NCI-H128 (cell line): ENCODE measurements at regions not wholly inside any gene's neighbourhood (a gene's known extent, or its start where the extent isn't known, plus 50 kb on each side); places are given as distances from the start of the nearest gene placed in this dataset.
"Not testable (repeated sequence)": the region's sequence is repeated elsewhere in the genome, so short reads cannot be mapped to it uniquely, and the experiment has no call there.

Source experiments
- DNase-seq: peaks from one replicate; lab custom pipeline; 2025; ENCODE audit not compliant: unreplicated experiment; lab: John Stamatoyannopoulos, UW

DNA sequence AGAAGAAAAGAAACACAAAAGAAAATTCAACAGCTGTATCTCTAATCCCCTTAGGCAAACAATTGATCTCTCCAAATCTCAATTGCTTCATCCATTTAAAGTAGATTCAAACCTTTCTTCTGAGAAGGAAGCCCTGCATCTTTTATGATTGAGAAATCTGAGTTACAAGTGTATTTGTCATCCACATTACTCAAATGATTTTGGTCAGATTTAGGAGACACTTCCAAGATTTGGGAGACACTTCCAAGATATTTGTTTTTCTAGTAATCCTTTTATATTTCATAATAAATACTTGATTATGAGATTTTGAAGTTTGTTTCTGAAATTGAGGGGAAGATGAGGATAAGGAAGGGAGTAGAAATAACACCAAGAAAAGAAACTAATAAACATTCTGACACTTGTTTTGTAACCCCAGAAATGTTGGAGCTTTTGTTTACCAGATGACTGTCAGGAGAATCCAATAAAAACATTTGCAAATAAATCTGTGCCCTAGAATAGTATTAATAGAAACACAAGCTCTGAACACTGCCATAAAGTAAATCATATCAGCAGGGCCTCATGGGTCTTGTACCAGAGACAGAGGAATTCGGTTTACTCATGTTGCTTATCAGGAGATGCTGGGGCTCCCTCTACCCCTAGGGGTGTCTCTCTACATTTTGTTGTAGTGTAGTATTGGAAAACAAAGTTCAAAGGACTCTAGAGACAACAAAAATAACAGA lies 314.3 kb upstream of the NT5E start:
- DNase-seq = no peak

DNA sequence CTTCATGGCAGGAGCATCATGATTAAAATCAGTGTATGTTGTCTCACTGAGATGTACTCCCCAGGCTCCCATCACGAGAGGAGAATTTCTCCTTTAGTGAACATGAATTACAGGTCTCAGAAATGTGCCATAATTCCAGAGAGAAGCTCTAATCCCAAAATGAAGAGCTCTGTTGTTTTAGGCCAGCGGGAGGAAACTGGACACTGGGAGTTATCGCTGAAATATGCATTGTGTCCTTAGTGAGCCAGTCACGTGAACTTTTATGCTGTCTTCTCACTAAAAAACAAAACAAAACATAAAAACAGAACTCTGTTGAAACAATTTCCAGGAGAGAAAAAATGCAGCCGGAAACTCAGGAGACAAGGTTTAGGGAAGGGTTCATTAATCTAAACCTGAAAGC lies 315.7 kb upstream of the NT5E start:
- no peak for DNase-seq

DNA sequence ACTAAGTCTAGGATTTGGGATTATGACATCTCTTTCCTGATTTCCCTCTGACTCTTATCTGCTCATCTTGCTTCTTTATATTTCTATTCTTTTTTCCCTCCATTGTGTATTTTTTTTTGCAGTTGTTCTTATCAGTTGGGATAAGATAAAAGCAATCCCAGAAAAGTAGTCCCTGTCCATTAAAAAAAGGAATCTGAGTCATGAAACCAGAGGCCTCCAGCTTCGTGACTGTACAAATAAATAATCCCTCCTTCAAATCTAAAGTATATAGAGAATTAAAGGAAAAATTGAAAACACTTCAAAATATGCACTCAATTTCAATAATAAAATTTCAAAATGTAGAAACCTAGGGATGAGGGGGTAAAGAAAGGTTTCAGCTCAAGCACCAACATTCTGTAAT lies 317.8 kb upstream of the NT5E start:
- DNase-seq = no peak

DNA sequence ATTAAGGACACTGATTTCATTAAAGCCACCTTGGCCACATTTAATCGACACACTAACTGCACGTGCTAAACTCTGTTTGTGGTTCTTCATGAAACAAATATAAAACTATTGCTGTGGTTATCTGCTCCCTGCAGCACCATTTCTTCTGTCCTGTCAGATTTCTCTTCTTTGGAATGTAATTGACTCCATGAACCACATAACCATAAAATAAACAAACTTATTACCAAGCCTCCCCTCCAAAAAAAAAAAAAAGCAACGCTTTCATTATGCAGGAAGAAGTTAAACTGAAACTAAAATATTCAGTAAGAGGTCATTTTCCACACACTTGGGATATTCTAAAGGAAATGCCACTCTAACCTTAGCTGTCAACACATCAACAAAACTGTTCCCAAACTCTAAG lies 319.1 kb upstream of the NT5E start:
- no peak for DNase-seq

DNA sequence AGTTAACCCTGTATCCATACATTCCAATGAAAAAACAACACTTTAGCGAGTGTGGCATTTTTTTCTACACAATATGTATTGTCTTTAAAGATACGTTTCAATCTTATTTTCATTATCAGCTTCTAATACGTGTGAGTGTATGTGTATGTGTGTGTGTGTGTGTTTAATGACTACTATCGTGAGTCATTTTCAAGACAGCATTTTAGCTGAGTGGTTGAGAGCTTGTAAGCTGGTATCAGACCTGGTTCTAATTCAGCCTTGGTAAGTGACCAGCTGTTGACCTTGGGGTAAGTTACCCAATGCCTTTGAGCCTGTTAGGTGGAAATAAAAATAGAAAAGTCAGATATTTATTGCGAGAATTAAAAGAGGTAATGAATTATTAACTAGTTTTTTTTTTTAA lies 320.0 kb upstream of the NT5E start:
- DNase-seq = no peak

DNA sequence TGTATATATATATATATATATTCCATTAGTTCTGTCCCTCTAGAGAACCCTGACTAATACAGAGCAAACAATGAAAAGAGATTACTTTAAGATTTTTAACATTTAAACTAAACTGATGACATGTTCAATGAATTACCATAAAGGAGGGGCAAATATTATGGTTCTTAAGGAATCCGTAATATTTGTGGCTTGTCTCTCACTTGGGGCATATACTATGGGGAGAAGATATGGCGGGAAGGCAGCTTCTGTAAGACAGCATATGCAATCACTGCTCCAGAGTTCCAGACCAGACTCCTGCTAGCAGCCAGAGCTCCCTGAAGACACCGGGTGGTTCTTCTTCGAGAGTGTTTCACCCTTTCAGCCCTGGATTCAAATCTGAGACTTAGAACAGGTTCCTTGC lies 321.1 kb upstream of the NT5E start:
- no peak for DNase-seq

DNA sequence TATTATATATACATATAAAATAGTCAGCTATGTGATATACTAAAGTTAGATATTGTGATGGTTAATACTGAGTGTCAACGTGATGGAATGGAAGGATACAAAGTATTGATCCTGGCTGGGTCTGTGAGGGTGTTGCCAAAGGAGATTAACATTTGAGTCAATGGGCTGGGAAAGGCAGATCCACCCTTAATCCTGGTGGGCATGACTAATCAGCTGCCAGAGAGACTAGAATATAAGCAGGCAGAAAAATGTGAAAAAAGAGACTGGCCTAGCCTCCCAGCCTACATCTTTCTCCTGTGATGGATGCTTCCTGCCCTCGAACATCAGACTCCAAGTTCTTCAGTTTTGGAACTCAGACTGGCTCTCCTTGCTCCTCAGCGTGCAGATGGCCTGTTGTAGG lies 321.6 kb upstream of the NT5E start:
- DNase-seq = not testable (repeated sequence)

DNA sequence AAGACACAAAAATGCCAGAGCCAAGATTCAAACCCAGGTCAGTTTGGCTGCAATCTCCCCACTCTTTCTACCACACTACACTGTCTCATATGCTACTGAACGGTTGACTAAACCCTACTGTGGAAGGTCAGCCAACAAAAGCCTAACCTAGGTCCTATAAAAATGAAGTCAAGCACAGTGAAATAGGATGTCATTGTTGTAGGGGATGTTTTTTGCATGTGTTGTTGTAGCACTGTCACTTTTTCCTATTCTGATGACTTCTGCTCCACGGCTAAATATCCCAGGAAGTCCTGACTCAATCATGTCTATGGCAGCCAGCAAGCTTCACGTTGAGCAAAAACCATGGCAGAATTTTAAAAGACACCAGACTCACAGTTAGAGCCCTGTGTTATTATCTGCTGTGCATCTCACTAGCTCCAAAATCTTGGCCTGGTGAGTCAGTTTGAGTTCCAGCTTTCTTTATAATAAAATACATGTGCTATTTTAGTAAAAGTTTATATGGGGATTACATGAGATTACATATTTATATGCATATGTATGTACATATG lies 322.1 kb upstream of the NT5E start:
- no peak for DNase-seq

DNA sequence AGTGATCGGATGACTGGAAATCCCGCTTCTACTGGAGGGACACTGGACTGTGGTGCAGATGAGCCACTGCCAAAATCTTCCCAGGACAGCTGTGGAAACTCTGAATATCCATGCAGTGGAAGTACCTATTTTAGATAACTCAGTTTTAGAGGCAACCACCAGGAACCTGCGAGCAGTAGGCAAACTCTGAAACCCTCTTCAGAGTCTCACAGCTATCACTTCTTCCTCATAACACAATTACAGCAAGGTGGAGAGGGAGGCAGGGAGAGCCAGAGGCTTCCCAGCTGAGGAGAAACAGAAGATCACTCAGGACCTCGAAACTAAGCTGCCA lies 322.8 kb upstream of the NT5E start:
- no peak for DNase-seq

DNA sequence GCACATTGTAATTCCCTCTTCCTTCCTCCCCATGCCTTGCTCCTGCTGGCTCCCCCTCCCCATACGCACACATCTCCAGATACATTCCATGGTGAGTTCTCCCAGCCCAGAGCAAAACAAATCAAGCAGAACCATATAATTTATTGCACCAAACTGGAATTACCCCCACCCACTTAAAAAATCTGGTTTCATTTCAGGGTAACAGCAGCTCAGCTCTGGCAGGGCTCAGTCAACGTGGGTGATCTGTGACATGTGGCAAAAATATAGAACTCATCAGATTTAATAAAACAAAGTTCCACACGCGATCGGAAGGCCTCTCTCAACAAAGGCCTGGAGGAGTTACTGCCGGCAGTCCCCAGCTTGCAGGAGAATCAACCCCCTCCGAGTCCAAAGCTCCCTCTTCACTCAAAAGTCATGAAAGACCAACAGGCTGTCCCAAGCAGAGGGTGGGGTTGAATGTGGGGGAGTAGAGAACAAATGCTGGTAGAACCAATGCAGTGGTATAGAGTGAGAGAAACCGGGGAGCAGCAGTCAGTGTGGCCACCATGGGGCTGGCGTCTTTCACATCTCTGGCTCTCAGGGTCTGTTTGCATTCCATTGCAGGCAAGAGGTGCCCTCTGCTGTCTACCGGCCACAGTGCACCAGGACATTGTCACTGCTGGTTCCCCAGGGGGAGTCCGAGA lies 323.3 kb upstream of the NT5E start:
- DNase-seq = no peak

DNA sequence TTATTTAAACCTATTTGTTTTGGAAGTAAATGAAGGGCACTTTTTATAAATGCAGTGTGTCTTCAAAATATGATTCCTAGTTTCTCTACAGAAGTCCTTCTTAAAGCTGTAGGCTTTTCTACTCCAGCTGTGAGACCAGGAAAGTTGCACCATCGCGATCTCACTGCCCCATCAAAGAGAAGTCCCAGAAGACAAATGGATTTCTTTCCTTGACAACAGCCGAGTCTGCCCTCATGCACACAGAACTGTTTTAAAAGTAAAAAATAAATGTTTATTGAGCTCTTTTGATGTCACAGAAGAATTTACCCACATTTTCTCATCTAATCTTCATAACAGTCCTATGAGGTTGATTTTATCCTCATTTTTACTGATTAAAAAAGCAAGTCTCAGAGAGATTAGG lies 324.4 kb upstream of the NT5E start:
- DNase-seq = no peak

DNA sequence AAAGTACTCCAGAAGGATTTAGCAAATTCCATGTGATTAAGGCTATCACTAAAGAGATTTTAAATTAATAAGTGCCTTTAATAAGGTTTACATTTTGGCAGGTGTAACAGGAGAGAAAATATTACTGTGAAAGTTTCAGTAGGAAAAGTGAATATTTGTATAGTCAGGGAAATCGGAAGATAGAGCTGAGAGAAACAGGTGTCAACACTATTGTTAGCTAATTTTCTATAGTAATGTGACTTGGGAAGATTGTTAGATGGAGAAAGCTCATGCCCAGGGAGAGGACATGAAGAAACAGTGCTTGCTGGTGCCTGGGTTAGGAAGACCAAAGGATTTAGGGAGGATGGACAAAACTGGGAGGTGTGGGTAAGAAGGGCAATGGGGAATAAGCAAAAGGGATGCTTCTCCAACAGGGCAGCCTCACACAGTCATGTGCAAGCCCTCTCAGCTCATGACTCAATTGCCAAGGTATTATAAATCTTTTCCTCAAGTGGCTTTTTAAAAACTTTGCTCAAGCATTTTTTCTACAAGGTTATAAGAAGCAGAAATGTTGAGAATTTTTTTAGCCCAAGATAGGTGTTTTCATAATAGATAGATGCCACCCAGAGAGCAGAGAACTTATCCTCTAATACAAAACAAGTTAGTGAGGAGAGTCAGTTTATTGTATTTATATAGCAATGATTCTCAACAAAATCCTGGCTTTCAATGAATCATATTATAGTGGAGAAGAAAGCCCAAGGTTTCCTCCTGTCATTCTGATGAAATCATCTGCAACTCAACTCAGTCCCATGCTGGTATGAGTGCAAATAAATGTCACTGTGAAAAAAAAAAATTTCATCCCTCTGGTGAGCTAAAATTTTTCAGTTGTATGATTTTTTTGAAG lies 325.2 kb upstream of the NT5E start:
- no peak for DNase-seq

DNA sequence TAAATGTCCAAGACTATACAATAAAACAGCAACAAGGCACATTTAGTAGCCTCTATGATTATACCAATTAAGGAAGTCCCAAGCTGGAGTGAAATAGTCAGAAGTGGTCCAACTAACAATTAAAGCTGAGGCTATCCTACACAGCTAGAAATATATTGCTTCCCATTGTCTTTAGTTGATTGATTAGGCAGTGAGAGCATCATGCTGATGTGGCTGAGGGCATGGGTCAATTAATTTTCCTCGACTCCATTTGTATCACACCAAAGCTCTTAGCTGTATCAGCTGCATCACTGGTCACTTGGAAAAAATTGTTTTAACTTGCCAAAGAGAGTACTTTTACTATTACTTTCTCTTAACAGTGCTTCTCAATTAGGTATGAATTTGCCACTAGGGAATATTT lies 328.7 kb upstream of the NT5E start:
- no peak for DNase-seq

DNA sequence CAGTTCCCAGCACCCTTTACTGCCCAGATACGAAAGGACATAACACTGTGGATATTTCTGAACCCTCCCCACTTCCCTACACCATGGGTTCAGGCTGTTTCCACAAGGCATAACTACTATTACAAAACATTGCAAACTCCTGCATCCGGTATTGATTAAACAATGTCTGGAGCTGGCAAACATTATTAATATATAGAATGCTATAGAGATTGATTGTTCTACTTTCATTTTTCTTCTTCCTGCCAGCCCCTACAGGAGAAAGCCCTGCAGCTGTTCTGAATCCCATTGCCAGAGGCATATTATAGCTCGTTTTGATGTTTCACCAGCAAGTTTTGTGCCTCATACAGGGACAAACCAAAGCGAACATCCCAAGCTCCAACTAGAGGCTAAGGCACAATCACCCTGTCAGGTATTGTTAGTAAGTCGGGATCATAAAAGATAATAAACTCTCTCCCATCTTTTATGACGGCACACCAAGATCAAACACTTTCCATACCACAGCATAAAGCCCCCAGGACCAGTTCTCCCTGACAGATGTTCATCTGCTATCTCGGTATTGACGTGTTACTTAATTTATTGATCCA lies 331.1 kb upstream of the NT5E start:
- DNase-seq = no peak

DNA sequence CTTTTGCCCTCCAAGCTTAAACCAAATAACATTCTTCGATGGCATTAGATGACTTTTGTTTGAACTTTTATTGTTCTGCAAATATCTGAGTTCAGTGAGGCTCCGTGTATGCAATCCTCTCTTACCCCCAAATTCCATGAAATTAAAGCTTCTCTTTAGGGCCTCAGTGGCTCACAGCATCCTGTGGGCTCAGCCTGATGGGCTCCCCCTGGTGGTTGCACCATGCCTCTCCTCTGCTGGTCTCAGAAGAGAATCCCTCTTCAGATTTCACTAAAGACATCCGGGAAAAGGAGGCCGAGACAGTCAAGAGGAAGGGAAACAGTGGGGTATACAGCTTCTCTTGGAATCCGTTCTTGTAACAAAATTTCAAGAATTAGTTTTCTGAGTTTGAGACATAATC lies 331.6 kb upstream of the NT5E start:
- DNase-seq = no peak

DNA sequence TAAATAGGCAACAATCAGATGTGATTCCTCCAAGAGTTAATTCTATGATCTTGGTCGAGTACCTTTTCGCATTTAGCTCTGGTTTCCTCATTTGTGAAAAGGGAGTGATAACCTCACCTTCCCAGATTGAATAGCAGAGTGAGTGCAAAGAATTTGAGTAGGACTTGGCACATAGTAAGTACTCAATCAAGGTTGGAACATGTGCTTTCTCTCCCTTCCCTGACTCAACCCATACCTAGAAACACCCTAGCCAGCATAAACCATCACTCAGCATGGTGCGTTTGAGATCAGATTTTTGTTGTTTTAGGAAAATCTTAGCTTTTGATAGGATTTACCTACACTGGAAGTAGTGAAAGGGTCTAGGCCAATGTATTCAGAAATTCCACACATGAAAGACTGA lies 333.4 kb upstream of the NT5E start:
- no peak for DNase-seq

DNA sequence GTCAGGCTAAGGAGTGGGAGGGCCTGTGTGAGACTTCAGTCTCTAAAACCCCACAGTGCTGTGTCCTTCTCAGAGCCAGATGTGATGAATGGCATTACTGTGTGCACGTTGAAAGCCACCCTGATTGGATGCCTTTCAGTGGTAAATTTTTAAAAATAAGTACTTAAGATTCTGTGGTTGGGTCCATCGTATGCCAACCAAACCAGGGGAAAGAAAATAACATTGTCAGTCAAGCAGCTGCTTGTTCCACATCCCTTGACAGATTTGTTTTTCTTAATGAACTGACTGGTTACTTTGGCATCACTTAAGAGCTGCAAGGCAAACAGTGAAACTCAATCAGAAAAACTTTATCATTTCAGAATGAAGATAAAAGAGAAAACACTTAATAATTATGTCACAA lies 334.0 kb upstream of the NT5E start:
- DNase-seq = no peak

DNA sequence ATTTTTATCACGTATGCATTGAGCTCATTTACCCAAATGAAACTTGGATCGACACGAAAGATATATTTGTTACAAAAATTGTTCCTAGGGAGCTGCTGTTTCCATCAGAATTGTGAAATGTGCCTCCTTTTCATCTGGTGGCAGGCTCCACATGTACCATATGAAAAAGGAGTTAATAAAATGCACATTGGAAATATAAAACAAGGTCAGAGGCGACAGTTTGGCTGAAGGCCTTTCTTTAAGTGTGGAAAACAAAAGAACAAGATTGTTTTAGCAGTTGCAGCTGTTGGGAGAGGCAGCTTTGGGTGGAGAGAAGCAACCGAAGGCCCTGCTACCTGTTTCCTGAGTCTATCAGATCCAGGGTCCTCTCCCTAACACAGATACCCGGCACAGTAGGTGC lies 334.5 kb upstream of the NT5E start:
- no peak for DNase-seq

DNA sequence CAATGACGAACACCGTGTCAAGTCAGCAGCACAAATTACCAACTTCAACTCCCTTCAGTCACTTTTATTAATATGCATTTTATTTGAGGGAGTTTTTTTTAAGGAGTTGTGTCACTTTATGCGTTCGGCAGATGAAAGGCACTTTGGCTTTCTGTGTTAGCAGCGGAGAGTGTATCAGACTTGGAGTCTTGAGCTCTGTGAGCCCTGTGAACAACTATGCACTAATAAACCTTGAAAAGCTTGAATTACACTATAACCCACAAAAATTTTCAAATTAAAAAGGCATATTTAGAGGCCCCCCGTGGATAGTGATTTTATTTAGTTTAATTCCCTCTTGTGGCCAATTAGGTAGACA lies 335.3 kb upstream of the NT5E start:
- DNase-seq = no peak

DNA sequence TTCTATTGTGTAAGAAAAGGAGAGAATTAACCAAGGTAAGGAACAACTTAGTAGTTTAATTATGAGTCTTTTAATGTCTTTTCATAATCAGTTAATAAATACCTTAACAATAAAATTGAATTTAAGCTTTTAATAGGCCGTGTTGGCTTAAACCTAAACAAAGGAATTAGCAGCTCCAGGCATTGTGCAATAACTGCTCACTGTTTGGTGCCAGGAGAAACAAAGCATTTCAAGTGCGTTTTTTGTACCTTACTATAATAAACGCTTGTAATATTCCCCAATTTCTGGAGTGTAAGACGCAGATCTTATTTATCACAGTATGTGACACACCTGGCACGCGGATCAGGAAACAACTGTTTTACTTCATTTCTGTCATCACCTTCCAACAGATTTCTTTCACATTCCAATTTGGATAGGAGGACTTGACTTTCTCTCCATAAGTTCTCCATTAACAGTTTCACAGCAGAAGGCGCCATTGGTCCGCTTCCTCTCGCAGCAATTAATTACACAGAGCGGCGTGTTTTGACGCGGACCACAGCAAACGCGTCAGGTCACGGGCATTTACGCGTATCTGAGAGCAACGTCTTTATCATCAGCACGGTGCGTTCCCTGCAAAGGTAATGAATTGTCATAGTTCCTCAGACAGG lies 335.8 kb upstream of the NT5E start:
- no peak for DNase-seq

DNA sequence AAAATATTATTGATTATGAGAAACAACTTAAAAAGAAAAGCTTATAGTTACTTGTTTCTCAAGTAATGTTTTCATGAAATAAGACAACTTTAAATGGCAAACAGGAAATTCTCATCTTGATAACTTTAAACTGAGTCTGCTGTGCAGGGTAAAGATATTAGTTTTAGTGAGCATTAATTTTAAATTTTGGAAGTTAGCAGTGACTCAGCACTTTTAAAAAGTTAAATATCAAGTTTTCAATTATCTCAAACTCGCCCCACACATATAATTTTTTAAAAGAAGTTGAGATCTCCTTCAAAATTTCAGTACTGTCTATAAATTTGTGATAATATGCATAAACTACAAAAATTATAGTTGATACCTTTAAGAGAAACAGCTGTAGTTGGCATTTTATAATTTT lies 337.3 kb upstream of the NT5E start:
- no peak for DNase-seq
